HS-27A (cell line): ENCODE measurements at regions not wholly inside any gene's neighbourhood (a gene's known extent, or its start where the extent isn't known, plus 50 kb on each side); places are given as distances from the start of the nearest gene placed in this dataset.
"Not testable (repeated sequence)": the region's sequence is repeated elsewhere in the genome, so short reads cannot be mapped to it uniquely, and the experiment has no call there.

Source experiments
- DNase-seq: peaks from one replicate; pipeline ENCODE4 v3.0.0-alpha.2; 2012; ENCODE audit warnings: low read depth, missing footprints

DNA sequence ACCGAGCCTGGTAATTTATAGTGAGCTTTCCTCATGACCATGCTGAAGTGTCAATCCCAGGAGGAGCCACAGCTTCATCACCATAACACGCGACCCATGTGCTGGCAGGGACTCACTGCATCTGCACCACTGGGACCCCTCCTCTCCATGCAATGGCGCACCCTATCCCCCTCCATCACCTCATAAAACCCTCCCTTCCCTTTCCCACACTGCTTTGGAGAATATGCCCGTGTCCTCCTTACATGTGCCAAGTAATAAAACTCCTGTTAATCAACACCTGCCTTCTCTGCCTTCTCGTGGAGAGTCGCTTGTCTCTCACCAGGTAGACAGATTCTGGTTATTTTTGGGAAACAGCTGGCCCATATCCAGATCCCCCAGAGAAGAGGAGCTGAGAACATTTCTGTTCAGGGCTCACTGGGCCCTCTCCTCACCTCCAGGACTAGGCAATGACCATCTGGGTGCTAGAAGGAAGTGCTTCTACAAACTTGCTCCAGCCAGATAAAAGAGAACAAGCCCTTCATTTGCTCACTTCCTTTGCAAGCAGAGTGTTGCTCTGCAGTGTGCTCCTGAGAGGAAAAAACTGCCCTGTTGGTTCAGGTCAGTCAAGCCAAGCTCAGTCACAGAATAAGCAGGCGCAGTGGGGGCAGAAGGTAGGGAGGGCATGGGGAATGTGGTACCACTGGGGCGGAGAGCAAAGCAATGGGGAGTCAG lies 894.3 kb downstream of the UQCRFS1 start:
- DNase-seq = no peak

DNA sequence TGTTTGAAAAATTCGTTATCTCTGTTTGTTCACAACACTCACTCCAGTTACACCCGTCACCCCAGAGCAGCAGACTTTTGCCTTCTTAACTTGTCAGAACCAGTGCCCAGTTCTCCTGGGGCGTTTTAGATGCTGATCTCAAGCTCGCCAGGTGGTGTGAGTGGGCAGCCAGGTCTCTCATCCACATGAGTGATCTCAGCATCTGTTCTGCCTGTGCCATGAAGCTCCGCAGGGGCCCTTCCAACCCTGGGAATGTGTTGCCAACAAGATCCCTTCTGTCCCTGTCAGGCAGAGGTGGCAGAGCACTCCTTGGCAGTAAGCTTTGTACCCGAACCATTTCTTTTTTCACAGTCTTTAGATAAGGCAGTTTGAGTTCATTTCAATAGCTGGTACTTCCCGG lies 896.5 kb downstream of the UQCRFS1 start:
- DNase-seq = no peak

DNA sequence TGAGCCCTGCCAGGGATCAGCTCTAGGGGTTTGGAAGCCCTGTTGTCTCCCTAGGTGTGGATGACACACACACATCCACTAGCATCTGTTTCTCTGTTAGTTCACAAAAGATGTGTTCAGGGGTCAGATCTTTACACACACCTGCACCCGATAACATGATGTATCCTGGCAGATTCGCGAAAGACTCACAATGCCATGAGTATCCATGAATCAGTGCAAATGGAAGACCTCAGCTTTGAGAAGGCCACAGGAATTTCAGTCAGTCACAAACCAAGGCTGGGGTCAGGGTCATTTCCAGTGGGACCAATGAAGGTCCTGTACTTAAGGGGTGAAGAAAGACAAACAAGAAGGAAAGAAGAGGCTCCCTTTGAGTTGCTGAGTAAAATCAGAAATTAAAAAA lies 898.2 kb downstream of the UQCRFS1 start:
- DNase-seq = no peak

DNA sequence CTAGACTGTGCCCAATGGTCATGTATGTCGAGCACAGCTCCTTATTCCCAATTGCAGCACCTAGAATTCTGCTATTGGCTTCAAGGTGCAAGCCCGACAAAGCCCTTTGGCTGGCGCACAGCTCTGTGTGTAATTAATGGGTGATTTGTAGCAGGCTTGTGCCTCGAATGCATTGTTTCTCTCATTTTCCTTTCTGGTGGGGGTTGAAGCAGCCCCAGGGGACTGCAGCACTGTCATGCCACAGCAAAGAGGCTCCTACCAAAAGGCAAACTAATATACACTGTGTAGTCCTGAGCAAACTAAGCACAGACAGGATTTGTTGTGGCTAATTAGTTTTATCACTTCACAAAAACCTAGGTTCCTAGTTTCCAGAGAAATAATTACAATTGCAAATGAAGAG lies 898.7 kb downstream of the UQCRFS1 start:
- DNase-seq = no peak

DNA sequence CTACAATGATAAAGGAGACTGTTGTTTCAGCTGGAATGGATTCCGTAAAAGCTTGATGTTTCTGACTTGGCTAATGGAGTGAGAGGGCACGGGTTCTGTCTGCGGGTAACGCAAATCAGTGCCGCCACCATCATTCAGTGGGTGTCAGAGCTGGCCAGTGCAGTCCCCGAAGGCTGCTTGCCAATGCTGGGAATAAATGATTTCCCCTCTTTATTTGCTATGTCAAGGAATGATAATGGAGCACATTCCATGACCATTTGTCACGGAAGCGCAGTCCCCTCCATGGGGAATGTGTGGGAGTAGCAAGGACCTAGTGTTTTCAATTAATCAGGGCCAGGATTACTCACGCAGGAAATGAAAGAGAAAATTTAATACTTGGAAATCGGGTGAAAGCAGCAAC lies 899.3 kb downstream of the UQCRFS1 start:
- DNase-seq = no peak

DNA sequence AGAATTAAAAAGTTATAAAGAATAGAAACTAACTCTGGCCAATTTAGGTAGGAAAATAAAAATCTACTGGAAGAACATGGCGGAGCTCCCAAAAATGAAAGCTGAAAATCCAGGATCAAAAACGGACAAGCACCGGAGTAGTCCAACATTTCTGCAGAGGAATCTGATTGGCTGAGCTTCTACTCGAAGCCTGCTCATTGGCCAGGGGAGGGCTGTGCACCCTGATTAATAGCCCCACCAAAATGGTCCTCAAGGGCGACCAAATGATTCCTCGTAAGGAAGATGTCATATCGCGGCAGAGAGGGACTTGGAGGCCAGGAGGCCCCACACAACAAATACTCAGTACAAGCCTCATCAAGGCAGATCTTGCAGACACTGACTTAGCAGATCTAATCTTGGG lies 900.7 kb downstream of the UQCRFS1 start:
- DNase-seq = no peak

DNA sequence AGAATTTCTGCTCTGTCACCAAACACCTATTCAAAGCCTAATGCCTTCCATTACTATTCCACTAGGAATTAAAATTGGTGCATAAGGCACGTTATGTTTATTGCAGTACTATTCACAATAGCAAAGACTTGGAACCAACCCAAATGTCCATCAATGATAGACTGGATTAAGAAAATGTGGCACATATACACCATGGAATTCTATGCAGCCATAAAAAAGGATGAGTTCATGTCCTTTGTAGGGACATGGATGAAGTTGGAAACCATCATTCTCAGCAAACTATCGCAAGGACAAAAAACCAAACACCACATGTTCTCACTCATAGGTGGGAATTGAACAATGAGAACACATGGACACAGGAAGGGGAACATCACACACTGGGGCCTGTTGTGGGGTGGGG lies 902.1 kb downstream of the UQCRFS1 start:
- DNase-seq = not testable (repeated sequence)

DNA sequence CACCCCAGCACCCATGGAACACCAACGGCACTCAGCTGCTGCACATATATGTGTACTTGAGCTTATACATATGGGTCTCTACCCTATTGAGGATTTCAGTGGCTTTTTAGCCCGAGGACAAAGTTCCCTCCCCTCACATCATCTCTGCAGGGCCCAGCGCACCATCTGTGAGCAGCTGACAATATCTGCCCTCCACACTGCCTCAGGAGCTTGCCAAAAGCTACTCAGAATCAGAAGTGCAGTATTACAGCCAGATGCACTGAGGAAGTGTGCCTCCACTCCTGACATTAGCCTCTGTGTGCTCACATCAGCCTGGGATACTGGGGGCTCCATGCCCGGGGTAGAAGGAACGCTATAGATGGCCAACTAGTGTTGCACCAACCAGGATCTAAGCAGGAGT lies 903.9 kb downstream of the UQCRFS1 start:
- DNase-seq = no peak

DNA sequence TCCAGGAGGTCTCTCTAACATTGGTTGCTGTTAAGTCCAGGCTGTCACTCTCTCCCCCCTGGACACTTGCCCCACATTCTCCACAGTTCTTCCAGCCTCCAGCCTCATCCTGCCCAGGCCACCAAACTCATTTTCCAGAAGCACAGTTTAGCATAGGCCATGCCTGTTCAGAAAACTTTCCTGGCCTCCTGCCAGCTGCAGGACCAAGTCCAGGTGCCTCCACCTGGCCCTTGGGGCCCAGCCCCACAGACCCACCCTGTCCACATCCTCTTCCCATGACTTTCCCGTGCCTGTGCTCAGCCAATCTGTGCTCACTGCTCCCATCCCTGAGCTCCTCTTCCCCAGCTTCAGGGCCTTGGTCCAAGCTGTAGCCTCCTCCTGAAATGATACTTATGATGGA lies 905.0 kb downstream of the UQCRFS1 start:
- DNase-seq = no peak

DNA sequence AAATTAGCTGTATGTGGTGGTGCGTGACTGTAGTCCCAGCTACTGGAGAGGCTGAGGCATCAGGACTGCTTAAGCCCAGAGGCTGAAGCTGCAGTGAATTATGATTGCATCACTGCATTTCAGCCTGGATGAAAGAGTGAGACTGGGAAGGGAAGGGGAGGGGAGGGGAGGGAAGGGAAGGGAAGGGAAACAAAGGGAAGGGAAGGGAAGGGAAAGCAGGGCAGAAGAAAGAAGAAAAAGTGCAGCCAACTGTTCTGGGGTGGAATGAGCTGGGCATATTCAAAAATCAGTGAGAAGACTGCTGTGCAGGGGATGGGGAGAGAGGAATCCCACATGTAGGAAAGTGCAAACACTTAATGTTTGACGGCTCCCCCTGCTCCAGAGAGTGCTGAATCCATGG lies 905.5 kb downstream of the UQCRFS1 start:
- no peak for DNase-seq

DNA sequence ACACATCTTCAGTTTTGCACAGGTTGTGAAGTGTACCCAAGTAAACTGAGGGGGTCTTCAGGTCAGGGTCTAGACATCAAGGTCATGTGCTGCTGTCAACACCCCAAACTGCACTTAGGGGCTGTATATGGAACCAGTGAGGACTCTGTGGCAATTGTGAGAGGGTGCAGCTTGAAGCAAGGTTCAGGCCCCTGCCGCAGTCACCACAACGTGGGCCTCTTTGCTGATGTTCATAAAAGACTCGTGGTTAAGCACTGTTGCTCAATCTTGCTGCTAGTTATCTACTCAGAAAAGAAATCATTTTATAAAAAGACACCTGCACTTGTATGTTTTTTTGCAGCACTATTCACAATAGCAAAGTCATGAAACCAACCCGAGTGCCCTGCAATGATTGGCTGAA lies 907.4 kb downstream of the UQCRFS1 start:
- no peak for DNase-seq

DNA sequence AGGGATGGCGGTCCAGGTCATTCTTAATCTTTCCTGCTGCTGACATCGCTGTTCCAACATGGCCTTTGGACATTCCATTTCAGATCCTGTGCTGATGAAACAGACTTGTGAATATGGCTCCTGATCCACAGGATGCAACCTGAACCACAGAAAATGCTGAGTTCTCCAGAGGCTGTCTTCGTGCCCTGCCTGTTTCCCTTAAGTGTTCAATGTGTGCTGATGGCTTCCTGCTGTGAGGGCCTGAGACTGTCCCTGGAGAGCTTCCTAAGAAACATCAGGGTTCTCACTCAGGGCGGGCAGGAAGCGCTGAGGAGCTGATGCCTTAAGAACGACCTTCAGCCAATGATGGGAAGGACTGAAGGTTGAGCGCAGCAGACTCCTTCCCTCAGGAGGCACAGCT lies 909.4 kb downstream of the UQCRFS1 start:
- no peak for DNase-seq

DNA sequence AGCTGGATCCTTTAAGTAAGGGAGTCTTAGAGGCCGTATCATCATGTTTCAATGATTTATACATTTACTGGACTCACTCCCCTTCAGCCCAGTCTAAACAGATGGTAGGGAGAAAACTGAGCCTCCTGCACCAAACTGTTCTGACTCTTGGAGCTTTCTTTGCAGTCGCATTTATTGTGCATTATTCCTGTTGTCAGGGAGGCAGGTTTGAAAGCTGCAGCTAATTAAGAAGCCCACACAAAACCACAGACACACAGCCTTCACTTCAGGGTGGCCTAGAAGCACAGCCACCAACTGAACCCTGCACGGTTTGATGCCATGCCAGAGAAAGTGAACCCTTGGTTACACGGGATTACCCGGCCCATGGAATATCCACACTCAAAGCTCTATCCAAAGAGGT lies 911.0 kb downstream of the UQCRFS1 start:
- no peak for DNase-seq

DNA sequence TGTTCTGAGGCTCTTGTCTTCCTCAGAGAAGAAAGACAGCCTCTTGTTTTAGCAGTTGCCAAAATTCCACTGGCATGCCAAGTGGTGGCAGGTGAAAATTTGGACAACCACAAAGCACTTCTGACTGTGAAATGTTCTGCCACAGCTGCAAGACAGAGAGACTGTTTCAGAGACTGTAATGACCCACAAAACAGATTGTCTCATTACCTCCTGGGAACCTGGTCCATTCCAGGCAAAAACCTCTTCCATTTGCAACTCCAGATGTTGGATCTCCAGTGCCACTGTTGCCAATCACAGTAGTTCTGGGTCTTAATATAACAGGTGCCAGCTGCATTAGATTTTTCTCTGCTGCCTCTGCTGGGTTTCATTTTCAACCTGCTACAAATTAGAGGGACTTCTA lies 911.5 kb downstream of the UQCRFS1 start:
- no peak for DNase-seq

DNA sequence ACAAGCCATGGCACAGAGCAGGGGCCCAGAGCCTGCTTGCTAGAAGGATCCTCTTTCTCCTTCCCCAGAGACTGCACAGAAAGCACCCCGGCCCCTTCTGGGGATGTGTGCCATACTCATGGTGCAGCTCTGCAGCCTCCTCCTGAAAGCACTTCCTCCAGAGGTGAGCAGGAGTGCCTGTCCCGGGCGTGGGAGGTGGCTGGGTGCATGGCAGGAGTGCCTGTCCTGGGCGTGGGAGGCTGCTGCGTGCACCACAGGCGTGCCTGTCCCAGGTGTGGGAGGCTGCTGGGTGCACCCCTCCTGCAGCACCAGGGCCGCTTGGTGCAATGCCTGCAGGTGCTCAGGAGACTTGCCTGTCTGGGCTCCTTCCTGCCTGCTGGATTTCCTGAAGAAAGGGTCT lies 913.3 kb downstream of the UQCRFS1 start:
- no peak for DNase-seq

DNA sequence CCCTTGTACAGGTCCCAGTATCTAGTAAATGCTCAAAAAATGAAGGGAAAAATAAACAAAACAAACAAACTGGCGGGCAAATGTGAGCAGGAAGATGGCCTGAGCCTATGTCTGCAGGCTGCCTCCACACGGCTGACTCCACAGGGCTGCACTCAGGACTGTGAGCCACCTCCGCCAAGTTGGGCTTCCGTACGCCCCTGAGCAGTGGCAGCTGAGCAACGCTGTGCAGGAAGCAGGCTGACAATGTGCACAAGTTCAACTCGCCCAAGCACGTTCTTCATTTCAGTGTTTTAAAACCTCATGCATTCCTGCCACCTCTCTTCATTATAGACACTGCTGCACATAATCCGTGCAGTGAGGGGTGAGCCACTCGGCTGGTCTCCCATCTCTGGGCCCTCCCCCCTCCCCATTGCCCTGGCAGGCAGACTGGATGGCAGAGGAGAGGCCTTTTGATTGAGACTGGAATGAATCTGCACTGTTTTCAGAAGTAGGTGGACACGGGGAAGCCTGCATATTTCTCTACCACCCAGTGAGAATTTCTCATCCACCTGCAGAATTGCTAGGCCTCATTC lies 915.3 kb downstream of the UQCRFS1 start:
- no peak for DNase-seq

DNA sequence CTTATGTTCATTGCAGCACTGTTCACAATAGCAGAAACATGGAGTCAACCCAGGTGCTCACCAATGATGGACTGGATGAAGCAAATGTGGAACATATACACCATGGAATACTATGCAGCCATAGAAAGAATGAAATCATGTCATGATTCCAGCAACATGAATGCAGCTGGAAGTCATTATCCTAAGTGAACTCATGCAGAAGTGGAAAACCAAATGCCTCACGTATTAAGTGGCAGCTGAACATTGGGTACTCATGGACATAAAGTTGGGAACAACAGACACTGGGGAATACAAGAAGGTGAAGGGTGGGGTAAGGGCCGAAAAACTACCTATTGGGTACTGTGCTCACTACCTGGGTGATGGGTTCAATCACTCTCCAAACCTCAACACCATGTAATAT lies 915.9 kb downstream of the UQCRFS1 start:
- no peak for DNase-seq

DNA sequence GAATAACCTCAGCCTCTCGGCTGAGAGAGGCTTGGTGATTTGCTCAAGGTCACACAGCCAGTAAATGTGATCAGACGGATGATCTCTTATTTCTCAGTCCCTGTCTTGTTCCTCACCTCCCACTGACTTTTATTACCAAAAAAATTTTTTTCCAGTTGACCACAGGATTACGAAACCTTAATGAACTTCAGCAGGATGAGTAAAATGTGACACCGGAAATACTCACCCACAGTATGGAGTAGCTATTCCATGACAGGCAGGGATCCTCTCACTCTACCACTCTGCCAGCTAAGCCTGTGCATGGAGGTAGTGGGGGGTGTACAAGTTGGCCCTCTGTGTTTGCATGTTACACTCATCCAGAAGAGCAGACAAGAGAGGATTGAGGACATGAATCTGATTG lies 916.4 kb downstream of the UQCRFS1 start:
- DNase-seq = no peak

DNA sequence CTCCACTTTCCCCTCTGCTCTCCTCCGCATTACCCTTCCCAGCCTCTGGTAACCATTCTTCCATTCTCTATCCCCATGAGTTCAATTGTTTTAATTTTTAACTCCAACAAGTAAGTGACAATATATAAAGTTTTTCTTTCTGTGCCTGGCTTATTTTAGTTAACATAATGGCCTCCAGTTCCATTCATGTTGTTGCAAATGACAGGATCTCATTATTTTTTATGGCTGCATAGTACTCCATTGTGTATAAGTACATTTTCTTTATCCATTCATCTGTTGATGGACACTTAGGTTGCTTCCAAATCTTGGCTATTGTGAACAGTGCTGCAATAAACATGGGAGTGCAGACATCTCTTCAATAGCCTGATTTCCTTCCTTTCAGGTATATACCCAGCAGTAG lies 918.0 kb downstream of the UQCRFS1 start:
- not testable (repeated sequence) for DNase-seq

DNA sequence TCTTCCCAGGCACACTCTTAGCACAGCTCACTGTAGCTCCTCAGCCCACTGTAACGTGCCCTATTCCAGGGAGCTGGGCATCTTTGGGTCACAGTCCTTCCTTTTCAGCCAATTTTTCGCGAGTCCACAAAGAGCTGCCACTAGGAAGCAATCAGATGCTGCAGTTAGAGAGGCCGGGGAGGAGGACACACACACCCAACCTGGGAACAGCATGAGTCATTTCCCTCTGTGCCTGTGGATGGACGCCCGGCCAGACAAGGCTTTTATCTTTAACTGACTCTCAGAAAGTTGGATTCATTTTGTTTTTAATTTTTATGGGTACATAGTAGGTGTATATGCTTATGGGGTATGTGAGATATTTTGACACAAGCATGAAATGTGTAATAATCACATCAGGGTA lies 918.6 kb downstream of the UQCRFS1 start:
- DNase-seq = no peak

DNA sequence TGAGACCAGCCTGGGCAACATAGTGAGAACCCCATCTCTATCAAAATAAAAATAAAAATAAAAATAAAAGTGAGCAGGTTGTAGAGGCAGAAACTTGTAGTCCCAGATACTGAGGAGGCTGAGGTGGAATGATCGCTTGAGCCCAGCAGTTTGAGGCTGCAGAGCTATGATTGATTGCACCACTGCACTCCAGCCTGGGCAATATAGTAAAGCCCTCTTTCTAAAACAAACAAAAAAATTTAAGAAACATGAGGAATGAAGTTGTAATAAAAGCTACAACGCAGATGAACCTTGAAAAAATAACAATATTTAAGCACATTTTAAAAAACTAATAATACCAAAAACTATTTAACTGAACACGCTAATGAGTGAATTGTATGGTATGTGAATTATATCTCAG lies 919.3 kb downstream of the UQCRFS1 start:
- no peak for DNase-seq

DNA sequence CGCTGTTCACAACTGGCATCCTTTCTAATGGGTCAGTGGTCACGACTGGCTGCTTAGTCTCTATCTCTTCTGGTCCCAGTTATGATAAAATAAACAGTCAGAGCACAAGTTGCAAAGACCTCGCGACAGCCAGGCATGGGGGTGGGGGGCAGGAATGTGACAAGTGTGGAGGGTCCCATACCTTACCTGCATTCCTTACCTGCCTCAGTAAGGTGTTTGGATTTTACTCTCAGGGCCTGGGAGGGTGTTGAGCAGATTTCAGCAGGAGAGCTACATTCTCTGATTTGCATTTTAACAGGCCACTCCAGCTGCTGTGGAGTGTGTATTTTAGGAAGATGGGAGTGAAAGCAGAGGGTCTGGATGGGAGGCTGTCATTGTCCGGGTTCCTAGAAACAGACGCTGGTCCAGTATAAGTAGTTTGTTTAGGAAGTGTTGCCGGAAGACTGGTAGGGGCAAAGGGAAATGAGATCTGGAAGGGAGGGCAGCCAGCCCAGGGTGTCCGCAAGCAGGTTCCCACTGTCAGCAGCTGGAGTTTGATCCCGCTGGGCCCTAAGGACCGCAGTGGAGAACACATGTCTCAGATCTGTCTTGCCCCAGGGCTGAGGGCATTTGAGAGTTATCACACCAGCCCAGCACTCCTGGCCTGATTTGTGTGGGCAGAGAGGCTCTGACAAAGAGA lies 920.0 kb downstream of the UQCRFS1 start:
- no peak for DNase-seq

DNA sequence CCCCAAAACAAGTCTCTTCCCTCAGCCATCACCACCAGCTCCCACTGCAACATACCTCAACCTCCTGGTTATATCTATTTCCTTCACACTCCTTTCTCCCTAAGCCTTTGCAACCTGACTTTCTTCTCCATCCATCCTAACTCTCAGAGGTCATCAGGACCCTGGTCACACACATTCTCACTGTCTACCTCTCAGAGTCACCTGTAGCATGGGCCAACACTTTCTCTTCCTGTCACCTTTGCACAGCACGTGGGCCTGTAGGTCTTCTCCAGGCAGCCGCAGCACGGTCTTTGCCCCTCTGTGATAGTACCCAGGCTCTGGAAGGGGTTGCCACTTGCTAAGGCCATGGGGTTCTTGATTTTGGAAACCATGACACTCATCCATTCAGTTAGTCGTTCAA lies 921.1 kb downstream of the UQCRFS1 start:
- DNase-seq = no peak
